Neural crest cell (in vitro differentiated cells): ENCODE measurements at regions not wholly inside any gene's neighbourhood (a gene's known extent, or its start where the extent isn't known, plus 50 kb on each side); places are given as distances from the start of the nearest gene placed in this dataset.

Experiments used
- DNase-seq: peaks from one replicate; pipeline ENCODE4 v3.0.0; 2021; ENCODE audit warnings: low read depth, mixed read lengths, low spot score
- H3K27ac Mint-ChIP-seq: one replicate; pipeline ENCODE4 v1.8.0; 2021; ENCODE audit warnings: mild to moderate bottlenecking, mixed read lengths; ENCODE audit not compliant: unreplicated experiment
- H3K27me3 Mint-ChIP-seq: 2 replicates; pipeline ENCODE4 v1.8.0; 2021; ENCODE audit warnings: low read depth, mild to moderate bottlenecking, mixed read lengths
- H3K36me3 Mint-ChIP-seq: 2 replicates; pipeline ENCODE4 v1.8.0; 2021; ENCODE audit warnings: low read depth, mild to moderate bottlenecking, mixed read lengths
- H3K4me1 Mint-ChIP-seq: 2 replicates; pipeline ENCODE4 v1.8.0; 2021; ENCODE audit warnings: mixed read lengths
- H3K4me3 Mint-ChIP-seq: one replicate; pipeline ENCODE4 v1.8.0; 2021; ENCODE audit warnings: mild to moderate bottlenecking, mixed read lengths
- H3K9me3 Mint-ChIP-seq: 2 replicates; pipeline ENCODE4 v1.8.0; 2021; ENCODE audit warnings: mixed read lengths
- CTCF ChIP-seq: fragments of 200-600 bp; sonication (generic); conservative IDR thresholded peaks from 2 replicates; pipeline ENCODE4 v1.5.0; 2021; ENCODE audit warnings: antibody characterized with exemption, mild to moderate bottlenecking

- no peak for DNase-seq
- H3K4me1 Mint-ChIP-seq: no peaks in the 10 kb centered on the region
- no peaks in the 10 kb centered on the region for H3K27me3 Mint-ChIP-seq
- no peak overlapping the region for H3K4me3 Mint-ChIP-seq
- no peak for TF ChIP-seq CTCF
- H3K27ac Mint-ChIP-seq: no peak overlapping the region
- H3K36me3 Mint-ChIP-seq: no peaks in the 10 kb centered on the region
- H3K9me3 Mint-ChIP-seq: peaks cover 3% of the 10 kb centered on the region
Observed at GRCh38 chr5:27906931-27907601, 868.7 kb upstream of the CDH9 start.

DNA sequence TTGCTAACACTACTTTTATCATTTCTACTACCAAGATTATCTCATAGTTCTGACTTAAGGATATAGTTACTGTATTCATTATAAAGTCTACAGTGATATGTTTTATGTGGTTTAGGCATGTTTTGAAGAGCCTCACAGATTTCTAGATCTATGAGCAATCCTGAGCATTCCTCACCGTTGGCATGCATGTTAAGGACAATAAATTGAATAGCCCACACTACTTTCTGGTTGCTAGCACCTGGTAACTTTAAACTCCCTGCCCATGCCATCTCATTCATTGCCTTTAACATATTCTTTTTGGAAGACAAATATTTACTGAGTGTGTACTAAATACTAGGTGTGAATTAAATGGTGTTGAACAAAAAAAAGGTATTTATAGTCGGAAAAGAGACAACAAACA lies 868.1 kb upstream of the CDH9 start:
- TF ChIP-seq CTCF: no peak
- Mint-ChIP-seq H3K4me3 (no peak overlapping the region), H3K27ac (no peak overlapping the region), H3K4me1 (no peaks in the 10 kb centered on the region), H3K27me3 (no peaks in the 10 kb centered on the region), H3K36me3 (no peaks in the 10 kb centered on the region), H3K9me3 (peaks cover 5% of the 10 kb centered on the region)
- DNase-seq: no peak

- Mint-ChIP-seq H3K36me3 (no peaks in the 10 kb centered on the region), H3K27me3 (no peaks in the 10 kb centered on the region), H3K27ac (no peak overlapping the region), H3K4me3 (no peak overlapping the region), H3K4me1 (no peaks in the 10 kb centered on the region), H3K9me3 (peaks cover 3% of the 10 kb centered on the region)
- no peak for DNase-seq
- TF ChIP-seq CTCF: no peak
Observed at GRCh38 chr5:27900761-27901160, 862.4 kb upstream of the CDH9 start.

DNA sequence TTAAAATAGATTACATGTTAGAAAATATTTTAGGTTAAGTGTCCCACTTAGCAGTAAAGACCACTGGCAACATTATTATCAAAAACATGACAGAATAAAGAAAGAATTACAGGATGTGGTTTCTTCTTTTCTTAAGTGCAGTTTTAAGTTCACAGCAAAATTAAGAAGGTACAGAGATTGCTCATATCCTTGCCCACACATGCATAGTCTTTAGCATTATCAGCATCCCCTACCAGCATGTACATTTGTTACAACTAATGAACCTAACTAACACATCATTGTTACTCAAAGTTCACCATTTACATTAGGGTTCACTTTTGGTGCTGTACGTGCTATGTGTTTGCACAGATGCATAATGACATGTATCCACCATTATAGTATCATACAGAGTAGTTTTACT lies 837.7 kb upstream of the CDH9 start:
- Mint-ChIP-seq H3K27me3 (no peaks in the 10 kb centered on the region), H3K4me3 (no peak overlapping the region), H3K36me3 (no peaks in the 10 kb centered on the region), H3K9me3 (peaks cover 6% of the 10 kb centered on the region), H3K27ac (no peak overlapping the region), H3K4me1 (no peaks in the 10 kb centered on the region)
- DNase-seq: no peak
- TF ChIP-seq CTCF: no peak

DNA sequence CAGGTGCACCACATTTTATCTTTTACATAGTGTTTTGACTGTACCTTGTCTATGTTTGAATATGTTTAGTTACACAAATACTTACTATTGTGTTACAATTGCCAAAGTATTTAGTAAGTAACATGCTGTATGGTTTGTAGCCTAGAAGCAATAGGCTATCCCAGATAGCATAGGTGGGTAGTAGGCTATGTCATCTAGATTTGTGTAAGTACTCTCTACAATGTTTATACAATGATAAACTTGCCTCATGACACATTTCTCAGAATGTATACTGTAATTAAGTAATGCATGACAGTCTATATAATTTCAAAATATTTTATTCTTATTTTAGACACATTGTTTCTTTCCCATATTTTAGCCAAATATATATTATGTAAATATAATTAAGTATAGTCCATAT lies 836.8 kb upstream of the CDH9 start:
- Mint-ChIP-seq H3K36me3 (no peaks in the 10 kb centered on the region), H3K9me3 (peaks cover 6% of the 10 kb centered on the region), H3K4me1 (no peaks in the 10 kb centered on the region), H3K27me3 (no peaks in the 10 kb centered on the region), H3K27ac (no peak overlapping the region), H3K4me3 (no peak overlapping the region)
- no peak for DNase-seq
- TF ChIP-seq CTCF: no peak
